ENCODE measurements at regions not wholly inside any gene's neighbourhood (a gene's known extent, or its start where the extent isn't known, plus 50 kb on each side); places are given as distances from the start of the nearest gene placed in this dataset.

DNA sequence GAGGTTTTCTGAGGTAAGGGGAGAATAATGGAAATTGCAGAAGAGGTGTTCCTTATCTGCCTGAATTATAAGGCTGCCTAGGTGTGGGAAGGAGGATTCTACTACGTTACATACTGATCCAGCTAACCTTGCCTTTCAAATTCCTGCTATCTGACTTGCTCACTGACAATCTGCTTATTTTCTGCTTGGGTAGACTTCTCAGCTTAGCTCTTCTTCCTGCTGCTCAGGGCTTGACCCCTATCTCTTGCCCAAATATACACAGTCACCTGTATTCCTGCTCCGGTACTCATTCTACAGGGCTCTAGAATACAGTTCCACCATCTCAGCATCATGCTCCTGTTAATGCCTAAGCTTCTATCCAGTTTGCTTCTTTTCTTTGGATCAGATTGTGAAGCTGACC, 1607.6 kb downstream of the OLFM4 start:
- TF ChIP-seq, protein P1, sequence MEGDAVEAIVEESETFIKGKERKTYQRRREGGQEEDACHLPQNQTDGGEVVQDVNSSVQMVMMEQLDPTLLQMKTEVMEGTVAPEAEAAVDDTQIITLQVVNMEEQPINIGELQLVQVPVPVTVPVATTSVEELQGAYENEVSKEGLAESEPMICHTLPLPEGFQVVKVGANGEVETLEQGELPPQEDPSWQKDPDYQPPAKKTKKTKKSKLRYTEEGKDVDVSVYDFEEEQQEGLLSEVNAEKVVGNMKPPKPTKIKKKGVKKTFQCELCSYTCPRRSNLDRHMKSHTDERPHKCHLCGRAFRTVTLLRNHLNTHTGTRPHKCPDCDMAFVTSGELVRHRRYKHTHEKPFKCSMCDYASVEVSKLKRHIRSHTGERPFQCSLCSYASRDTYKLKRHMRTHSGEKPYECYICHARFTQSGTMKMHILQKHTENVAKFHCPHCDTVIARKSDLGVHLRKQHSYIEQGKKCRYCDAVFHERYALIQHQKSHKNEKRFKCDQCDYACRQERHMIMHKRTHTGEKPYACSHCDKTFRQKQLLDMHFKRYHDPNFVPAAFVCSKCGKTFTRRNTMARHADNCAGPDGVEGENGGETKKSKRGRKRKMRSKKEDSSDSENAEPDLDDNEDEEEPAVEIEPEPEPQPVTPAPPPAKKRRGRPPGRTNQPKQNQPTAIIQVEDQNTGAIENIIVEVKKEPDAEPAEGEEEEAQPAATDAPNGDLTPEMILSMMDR (tag by site-specific recombination; IDR thresholded peaks at IDR 0.05): no peak
- no peak for TF ChIP-seq ZNF549 (tag by site-specific recombination; IDR thresholded peaks at IDR 0.05)
- TF ChIP-seq OVOL3 (tag by site-specific recombination; IDR thresholded peaks at IDR 0.05): no peak
- no peak for TF ChIP-seq ZNF660 (tag by site-specific recombination; IDR thresholded peaks at IDR 0.05)
- TF ChIP-seq SETDB1 (IDR thresholded peaks at IDR 0.05; ENCODE audit: insufficient read length, low read length): no peak
- TF ChIP-seq ZNF707 (tag by site-specific recombination; IDR thresholded peaks at IDR 0.05): no peak
- TF ChIP-seq TCF7L2 (IDR thresholded peaks at IDR 0.05; ENCODE audit: borderline replicate concordance, low read depth, low read length): no peak
